Raji (cell line): ENCODE measurements at regions not wholly inside any gene's neighbourhood (a gene's known extent, or its start where the extent isn't known, plus 50 kb on each side); places are given as distances from the start of the nearest gene placed in this dataset.

ENCODE experiments used
- POLR2A ChIP-seq: IDR thresholded peaks from 2 replicates; pipeline ENCODE4 v1.6.1; 2011; ENCODE audit warnings: low read depth, low read length, control low read depth; ENCODE audit not compliant: insufficient read depth

- TF ChIP-seq POLR2A: no peak
Measured at GRCh38 chr11:123321636-123322035, 108.4 kb upstream of the GRAMD1B start.

- TF ChIP-seq POLR2A: no peak
Measured at GRCh38 chr11:123318623-123319022, 111.4 kb upstream of the GRAMD1B start.

- no peak for TF ChIP-seq POLR2A
Measured at GRCh38 chr11:123316003-123316402, 114.1 kb upstream of the GRAMD1B start.

- TF ChIP-seq POLR2A: no peak
Measured at GRCh38 chr11:123314972-123315371, 115.1 kb upstream of the GRAMD1B start.

- no peak for TF ChIP-seq POLR2A
Measured at GRCh38 chr11:123313262-123313661, 116.8 kb upstream of the GRAMD1B start.

GRCh38 chr11:123308077-123308476 is 113.0 kb upstream of the CLMP start:
- TF ChIP-seq POLR2A: no peak

GRCh38 chr11:123307276-123307675 is 112.2 kb upstream of the CLMP start:
- no peak for TF ChIP-seq POLR2A

- no peak for TF ChIP-seq POLR2A
Measured at GRCh38 chr11:123306531-123306930, 111.5 kb upstream of the CLMP start.

GRCh38 chr11:123305601-123306375 is 110.7 kb upstream of the CLMP start:
- no peak for TF ChIP-seq POLR2A

- no peak for TF ChIP-seq POLR2A
Measured at GRCh38 chr11:123304828-123305466, 109.9 kb upstream of the CLMP start.

GRCh38 chr11:123303924-123304323 is 108.9 kb upstream of the CLMP start:
- TF ChIP-seq POLR2A: no peak

- TF ChIP-seq POLR2A: no peak
Measured at GRCh38 chr11:123302751-123303195, 107.7 kb upstream of the CLMP start.

GRCh38 chr11:123301696-123302400 is 106.8 kb upstream of the CLMP start:
- TF ChIP-seq POLR2A: no peak

GRCh38 chr11:123301013-123301591 is 106.1 kb upstream of the CLMP start:
- 0 out of 2 replicates have a peak, but pooled peaks have one; percentile 27 for TF ChIP-seq POLR2A

GRCh38 chr11:123299721-123300120 is 104.7 kb upstream of the CLMP start:
- TF ChIP-seq POLR2A: no peak
